Mucosa of descending colon (tissue), 3 donors: ENCODE measurements at regions not wholly inside any gene's neighbourhood (a gene's known extent, or its start where the extent isn't known, plus 50 kb on each side); places are given as distances from the start of the nearest gene placed in this dataset.

Source experiments
- ATAC-seq: fragments of 200-7000 bp; cut with Tn5 transposase; one replicate; pipeline ENCODE4 v1.9.1; 2020; ENCODE audit warnings: mild to moderate bottlenecking, moderate library complexity
- DNase-seq, 3 donors: peaks; one replicate each; pipeline ENCODE4 v3.0.0-alpha.2; 2020
- H3K36me3 ChIP-seq: fragments of 200-600 bp; one replicate; pipeline ENCODE4 v1.8.0; 2021; ENCODE audit warnings: low read depth, mild to moderate bottlenecking
- H3K4me1 ChIP-seq: fragments of 200-600 bp; one replicate; pipeline ENCODE4 v1.8.0; 2021; ENCODE audit warnings: low read depth, mild to moderate bottlenecking
- H3K4me3 ChIP-seq: fragments of 200-600 bp; one replicate; pipeline ENCODE4 v1.8.0; 2021; ENCODE audit warnings: mild to moderate bottlenecking
- H3K9me3 ChIP-seq: fragments of 200-600 bp; one replicate; pipeline ENCODE4 v1.8.0; 2021; ENCODE audit warnings: mild to moderate bottlenecking
- intact Hi-C, 2 donors: fragments of 100-400 bp; cut with DNase I in 1 of 2; cut with micrococcal nuclease in 1 of 2; formaldehyde crosslinking; loops; one replicate each; pipeline versions ENCODE4 v1.11.0 to v1.11.1; 2022; cut with DNase I, micrococcal nuclease
- TF ChIP-seq, protein P1 (sequence below): fragments of 200-600 bp; IDR thresholded peaks from one replicate; pipeline ENCODE4 v1.8.0; 2022; ENCODE audit warnings: antibody characterized with exemption, mild to moderate bottlenecking
- donor health status: DM: no; HTN: no; CAD: no; lungs with moderate emphysema.
- donor health status: DM: no; HTN: no; CAD: no.
- donor health status: DM: no; HTN: yes; CAD: no.

DNA sequence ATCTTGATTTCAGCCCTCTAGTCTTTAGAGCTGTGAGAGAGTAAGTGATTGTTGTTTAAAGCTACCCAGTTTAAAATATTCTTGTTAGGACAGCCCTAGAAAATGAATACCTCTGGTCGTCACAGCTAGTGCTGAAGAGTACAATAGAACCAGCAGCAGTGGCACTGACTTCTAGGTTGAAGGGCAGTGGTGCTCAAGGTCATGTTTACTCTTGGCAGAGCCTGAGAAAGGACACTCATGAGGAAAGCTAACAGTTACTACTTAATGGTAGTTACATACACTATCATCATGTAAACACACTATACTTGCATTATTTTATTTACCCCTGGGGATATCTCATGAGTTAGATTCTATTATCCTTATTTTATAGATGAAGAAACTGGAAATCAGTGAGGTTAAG lies 323.0 kb downstream of the SH2D4B start:
- ATAC-seq = no peak

DNA sequence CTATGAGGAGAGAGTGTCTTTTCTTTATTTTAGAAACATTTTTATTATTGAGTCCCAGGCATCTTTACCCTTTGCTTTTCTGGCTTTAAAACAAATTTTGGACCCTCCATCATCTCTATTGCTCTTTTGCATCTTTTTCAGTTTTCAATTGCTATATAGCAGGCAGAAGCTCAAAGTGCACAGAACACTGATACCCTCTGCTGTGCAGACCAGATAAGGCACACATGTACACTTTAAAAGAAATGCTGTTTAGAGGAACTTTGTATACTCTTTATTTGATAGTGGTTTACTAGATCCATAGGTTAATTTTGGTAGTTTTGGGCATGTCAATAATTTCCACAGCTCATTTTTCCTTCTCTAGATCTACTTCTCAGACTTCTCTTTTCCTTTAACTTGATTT lies 324.2 kb downstream of the SH2D4B start:
- DNase-seq (no peak), ATAC-seq (no peak)
- TF ChIP-seq, protein P1, sequence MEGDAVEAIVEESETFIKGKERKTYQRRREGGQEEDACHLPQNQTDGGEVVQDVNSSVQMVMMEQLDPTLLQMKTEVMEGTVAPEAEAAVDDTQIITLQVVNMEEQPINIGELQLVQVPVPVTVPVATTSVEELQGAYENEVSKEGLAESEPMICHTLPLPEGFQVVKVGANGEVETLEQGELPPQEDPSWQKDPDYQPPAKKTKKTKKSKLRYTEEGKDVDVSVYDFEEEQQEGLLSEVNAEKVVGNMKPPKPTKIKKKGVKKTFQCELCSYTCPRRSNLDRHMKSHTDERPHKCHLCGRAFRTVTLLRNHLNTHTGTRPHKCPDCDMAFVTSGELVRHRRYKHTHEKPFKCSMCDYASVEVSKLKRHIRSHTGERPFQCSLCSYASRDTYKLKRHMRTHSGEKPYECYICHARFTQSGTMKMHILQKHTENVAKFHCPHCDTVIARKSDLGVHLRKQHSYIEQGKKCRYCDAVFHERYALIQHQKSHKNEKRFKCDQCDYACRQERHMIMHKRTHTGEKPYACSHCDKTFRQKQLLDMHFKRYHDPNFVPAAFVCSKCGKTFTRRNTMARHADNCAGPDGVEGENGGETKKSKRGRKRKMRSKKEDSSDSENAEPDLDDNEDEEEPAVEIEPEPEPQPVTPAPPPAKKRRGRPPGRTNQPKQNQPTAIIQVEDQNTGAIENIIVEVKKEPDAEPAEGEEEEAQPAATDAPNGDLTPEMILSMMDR = no peak
- no peaks in the 10 kb centered on the region for H3K9me3 ChIP-seq
- intact Hi-C loops = no loop called here
- H3K4me1 ChIP-seq = no peaks in the 10 kb centered on the region
- H3K36me3 ChIP-seq = no peaks in the 10 kb centered on the region
- no peak overlapping the region for H3K4me3 ChIP-seq

More for the DNA sequence above, 323.0 kb downstream of the SH2D4B start:
- H3K36me3 ChIP-seq = no peaks in the 10 kb centered on the region
- DNase-seq = no peak
- H3K9me3 ChIP-seq = no peaks in the 10 kb centered on the region
- H3K4me1 ChIP-seq = no peaks in the 10 kb centered on the region
- no peak overlapping the region for H3K4me3 ChIP-seq
- TF ChIP-seq, protein P1 = no peak
- intact Hi-C loops = no loop called here

DNA sequence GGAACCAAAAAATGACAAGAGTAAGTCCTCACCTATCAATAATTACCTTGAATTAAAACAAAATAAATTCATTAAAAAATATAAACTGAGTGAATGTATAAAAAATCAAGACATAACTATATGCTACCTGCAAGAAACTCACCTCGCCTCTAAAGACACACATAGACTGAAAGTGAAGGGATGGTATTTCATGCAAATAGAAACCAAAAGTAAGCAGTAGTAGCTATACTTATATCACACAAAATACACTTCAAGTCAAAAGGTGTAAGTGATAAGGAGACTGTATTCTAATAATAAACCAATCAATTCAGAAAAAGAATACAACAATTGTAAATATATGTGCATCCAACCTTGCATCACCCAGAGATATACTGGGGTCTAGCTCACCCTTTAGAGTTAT lies 332.6 kb downstream of the SH2D4B start:
- no peaks in the 10 kb centered on the region for H3K4me1 ChIP-seq
- H3K4me3 ChIP-seq = no peak overlapping the region
- no peaks in the 10 kb centered on the region for H3K36me3 ChIP-seq
- intact Hi-C loops = no loop called here
- no peak for DNase-seq
- peaks cover 7% of the 10 kb centered on the region for H3K9me3 ChIP-seq
- no peak for ATAC-seq
- TF ChIP-seq, protein P1 = no peak

GRCh38 chr10:80871083-80871482 lies 333.4 kb downstream of the SH2D4B start:
- Histone ChIP-seq H3K36me3 (no peaks in the 10 kb centered on the region), H3K4me1 (no peaks in the 10 kb centered on the region), H3K9me3 (peaks cover 7% of the 10 kb centered on the region), H3K4me3 (no peak overlapping the region)
- DNase-seq = no peak
- TF ChIP-seq, protein P1 = no peak
- intact Hi-C loops = no loop called here
- ATAC-seq = no peak

GRCh38 chr10:80878330-80878729 lies 340.6 kb downstream of the SH2D4B start:
- no peak for DNase-seq
- ATAC-seq = no peak
- intact Hi-C loops = no loop called here

More at GRCh38 chr10:80878330-80878729, 340.6 kb downstream of the SH2D4B start:
- H3K36me3 ChIP-seq = no peaks in the 10 kb centered on the region
- H3K4me1 ChIP-seq = no peaks in the 10 kb centered on the region
- TF ChIP-seq, protein P1 = no peak
- H3K4me3 ChIP-seq = no peak overlapping the region
- no peaks in the 10 kb centered on the region for H3K9me3 ChIP-seq
